ENCODE measurements at regions not wholly inside any gene's neighbourhood (a gene's known extent, or its start where the extent isn't known, plus 50 kb on each side); places are given as distances from the start of the nearest gene placed in this dataset.

DNA sequence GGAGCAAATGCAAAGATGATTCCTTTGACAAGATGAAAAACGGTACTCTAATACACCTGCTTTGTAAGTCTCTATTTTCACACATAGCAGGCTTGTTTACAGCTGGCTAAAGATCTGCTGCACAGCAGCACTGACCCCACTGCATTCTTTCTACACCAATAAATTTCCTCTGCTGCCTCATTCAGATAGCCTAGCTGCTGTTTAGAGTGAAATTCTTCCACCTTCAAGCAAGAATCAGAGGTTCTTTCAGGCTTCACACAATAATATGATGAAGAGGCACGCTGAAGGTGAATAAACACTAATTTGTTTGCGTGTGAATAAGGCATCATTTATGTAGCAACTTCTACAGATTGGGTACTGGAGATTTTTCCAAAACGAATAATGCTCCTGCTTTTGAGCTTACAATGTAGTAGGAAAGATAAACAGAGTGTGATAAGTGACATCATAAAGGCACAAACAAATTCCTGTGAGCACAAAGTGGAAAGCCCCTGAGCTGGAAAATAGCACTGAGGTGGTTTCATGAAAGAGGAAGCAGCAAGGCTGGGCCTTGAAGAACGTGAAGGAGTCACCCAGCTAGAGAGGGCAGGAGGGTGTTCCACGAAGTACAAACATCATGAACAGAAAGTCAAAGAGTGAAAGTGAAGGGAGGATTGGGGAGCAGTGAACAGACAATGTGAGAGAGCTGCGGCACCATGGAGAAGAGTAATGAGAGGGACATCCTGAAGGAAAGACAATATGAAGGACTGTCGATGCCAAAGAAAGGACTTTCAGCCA, 543.4 kb downstream of the CD83 start:
- peak; percentile 27 for DNase-seq (ENCODE audit: low spot score)

DNA sequence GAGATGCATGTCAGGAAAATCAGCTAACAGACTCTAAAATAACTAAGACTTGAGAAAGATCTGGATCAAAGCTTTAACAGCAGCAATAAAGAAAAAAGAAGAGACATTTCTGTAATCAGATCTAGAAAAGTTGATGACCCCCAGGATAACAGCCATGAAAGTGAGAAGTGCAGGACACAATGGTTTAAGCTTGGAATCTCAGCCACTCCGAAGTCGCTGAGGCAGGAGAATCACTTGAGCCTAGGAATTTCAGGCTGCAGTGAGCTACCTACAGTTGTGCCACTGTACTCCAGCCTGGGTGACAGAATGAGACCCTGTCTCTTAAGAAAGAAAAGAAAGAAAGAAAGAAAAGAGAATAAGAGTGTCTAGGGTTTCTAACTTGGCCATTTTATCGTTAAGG, 544.1 kb downstream of the CD83 start:
- no peak for DNase-seq (ENCODE audit: low spot score)

DNA sequence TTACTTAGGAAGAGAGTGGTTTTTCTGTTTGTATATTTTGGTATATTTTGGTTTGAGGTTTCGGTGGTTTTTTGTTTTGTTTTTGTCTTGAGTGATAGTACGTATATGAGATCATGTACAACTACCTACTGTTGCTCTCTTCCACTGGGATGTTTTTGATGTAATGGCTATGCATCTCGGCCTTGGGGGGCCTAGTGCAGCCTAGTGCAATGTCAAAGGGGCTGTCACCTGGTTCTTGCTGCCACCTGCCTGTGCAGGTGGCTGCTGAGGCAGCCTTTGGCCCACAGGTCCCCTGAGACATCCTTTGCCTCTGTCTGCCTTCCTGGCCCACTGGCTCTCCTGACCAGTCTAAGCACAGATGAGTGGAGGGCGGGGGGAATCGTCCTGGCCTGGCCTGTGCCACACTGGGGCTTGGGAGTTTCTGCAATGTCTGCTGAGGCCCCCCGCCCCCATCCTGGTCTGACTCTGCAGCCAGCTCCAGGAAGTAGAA, 546.6 kb downstream of the CD83 start:
- DNase-seq (ENCODE audit: low spot score) = no peak

DNA sequence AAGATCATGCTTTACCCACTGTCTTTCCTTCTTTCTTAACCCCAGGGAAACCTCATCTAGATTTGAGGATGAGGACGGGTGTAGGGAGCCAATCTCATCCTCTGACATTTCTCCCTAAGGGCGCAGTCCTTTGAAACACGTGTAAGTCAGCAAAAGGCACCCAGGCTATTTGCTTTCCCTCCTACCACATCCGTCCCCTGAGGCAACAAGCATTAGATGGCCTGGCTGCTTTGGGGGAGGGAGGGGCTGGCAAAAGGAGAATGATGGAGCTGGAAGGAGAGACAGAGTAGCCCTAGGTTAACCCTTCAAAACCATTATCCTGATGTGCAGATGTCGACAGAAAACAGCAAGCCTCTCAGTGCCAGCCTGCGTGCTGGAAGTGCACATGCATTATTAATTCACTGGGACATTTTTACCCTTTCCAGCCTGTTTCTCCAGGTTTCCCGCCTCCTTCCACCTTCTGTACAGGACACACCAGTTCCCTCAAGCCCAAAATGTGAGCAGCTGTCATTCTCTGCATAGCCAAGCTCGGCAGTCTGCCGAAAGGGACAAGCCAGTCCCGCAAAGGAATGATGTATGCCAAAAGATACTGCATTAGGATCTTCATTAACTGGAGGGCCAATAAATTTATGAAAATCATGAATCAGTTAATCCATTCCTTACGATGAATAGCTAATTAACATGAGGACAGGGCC, 547.2 kb downstream of the CD83 start:
- peak; percentile 44 for DNase-seq (ENCODE audit: low spot score)

DNA sequence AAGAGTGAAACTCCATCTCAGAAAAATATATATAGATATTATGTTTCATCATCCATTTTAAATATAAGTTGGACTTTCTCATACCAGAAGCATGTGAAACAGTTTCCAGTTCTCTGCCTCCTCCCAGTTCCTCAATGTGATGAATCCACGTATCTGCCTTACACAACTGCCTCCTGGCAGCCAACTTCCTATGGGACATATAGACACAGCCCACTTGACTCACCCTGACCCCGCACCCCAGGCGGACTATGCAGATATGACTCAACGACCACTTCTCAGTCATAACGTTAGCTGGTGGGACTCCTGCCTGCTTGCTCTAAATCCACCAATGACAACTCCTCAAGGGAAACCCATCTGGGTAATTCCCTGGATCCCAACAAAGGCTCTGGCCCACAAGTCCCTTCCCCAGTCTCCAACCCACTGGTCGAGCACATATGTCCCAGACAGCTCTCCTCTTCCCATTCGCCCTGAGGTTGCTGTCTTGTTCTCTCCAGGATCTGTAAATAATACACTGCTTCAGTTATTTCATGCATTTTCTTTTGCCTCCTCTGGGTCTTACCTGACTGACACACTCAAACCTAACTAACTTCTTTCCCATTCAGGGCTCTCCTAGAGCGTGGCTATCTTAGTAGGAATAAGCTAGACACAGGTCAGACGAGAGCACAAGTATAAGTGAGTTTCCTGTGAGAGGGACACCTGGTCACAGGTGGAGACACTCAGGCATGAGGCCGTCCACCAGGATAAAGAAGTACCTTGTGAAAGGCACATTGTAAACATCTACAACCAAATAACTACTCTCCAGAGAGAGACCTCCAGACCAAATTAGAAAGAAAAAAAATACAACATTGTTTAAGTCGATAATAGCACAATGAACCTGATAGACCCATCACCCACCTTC, 548.5 kb downstream of the CD83 start:
- peak; percentile 87 for DNase-seq (ENCODE audit: low spot score)

DNA sequence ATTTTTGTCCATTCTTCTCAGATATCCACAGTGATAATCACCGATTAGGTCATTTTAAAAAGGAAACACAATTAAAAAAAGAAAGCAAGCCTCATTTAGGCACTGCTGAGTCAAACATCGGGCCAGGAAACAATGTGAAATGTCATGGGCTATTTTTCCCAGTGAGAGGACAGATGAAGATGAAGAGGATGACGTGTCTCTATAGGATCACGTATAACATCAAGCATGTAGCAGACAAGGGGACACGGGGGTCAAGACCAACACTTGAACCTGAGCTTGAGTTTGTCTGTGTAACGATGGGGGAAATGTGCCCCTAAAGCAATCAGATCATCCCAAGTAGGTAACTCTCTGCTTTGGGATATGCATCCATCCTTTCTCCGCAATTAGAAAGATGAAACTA, 553.2 kb downstream of the CD83 start:
- no peak for DNase-seq (ENCODE audit: low spot score)

DNA sequence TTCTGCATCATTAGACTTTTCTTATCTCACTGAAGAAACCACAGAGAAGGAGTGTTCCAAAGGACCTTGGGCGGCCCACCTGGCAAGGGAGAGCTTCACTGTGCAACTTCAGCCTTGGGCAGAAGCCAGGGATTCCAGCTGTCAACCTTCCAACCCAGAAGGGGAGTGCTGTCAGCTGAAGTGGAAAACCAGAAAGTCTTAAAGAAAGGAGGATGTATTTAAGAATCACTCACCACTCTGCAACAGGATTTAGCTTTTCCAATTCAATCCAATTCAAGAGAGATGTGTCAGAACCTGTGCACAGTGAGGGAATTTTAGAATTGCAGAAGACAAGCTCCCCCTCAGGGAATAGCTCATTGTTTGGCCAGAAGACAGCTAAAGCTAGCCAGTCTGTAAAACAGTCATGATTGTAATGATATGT, 553.7 kb downstream of the CD83 start:
- peak; percentile 75 for DNase-seq (ENCODE audit: low spot score)

DNA sequence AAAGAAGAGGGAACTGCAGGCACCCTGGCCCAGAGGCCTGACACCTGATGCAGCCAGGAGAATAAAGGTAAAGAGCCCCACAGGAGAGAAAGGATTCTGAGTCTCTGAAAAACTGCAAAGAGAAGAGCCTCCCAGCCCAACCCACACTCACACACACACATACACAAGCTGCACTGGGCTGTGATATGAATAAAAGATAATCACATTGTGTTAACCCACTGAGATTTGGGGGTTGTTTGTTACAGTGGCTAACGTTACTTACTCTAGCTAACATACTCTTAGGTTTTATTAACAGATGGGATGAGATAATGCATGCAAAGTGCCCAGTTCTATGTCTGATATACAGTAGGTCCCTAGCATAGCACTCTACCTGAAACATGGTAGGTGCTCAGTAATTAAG, 554.4 kb downstream of the CD83 start:
- DNase-seq (ENCODE audit: low spot score) = no peak

DNA sequence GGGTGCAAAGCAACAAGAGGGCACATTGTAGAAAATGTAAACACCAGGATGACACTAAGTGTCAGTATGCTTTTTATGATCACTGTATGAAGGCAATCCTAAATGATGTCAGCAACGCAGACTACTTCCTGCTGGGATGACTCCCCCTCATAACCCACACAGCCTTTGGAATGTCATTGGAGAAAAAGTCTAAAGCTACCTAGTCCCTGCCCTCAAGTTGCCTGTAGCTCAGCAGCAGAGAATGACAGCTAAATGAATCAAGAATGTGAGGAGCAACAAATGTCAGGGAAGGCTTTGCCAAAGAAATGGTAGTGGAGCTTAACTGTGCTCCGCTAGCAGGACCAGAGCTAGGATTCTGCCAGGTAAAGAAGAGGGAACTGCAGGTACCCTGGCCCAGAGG, 555.6 kb downstream of the CD83 start:
- peak; percentile 23 for DNase-seq (ENCODE audit: low spot score)

DNA sequence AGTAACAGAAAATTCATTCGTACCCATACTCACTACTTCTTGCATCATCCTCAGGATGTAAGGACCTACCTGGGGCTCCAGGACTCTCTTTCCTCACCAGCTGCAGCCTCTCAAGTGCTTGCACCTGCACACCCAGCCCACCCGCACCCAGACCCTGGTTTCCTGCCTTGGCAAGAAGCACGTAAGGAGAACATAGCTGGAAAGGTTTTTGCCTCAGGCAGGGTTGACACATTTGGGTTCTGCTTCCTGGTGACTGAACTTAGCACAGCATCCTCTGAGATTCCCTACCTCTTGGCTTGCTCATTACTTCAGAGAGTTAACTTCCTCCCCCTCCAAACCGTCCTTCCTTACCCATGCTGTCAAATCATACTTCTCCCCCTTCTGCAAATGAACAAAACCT, 556.9 kb downstream of the CD83 start:
- DNase-seq (ENCODE audit: low spot score) = no peak

DNA sequence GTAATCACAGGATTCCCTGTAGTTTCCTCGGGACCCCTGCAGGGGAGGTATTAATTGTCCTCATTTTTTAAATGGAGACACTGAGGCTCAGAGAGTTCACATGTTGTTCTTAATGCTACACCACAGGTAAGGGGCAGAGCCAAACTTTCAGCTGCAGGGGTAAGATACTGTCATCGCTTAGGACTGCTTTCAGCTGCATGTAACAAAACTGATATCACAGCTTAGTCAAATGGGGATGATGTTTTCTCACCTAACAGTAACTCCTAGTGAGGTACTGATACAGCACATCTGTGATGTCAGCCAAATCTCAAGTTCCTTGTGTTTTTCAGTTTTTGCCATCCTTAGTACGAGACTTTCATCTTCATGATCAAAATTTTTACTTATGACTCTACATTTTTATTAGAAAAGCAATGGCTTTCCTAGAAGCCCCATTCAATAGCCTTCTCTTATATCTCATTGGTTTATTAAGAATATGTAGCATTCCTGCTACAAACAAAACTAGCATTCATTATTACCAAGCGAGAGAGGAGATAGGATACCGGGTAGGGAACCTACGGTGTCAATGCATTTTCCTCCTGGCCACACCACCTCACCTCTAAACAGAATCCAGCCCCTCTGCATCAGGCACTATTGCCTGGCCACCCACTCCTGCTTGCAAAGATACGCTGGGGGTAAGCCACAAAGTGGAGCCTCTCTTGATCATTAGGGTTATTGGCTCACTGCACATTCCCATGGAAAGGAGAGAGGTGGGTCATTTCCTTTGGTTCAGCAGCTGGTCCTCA, 557.5 kb downstream of the CD83 start:
- DNase-seq (ENCODE audit: low spot score) = no peak

DNA sequence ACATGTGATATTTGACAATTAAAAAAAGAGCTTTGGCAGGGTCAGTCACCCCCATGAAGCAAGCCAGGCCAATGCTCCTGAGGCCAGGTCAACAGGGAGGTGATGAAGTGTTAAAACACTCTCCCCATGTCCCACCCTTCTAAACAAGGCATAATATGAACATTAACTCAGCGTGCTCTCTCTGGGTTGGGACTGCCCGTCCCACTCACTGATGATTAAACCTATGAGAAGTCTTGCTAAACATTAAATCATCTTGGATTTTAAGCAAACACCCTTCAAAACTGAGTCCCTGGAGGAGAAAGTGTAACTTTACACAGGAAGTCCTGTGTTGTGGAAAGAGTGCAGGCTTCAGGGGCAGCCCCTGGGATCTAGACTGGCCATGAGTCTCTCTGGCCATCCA, 558.5 kb downstream of the CD83 start:
- DNase-seq (ENCODE audit: low spot score) = no peak

DNA sequence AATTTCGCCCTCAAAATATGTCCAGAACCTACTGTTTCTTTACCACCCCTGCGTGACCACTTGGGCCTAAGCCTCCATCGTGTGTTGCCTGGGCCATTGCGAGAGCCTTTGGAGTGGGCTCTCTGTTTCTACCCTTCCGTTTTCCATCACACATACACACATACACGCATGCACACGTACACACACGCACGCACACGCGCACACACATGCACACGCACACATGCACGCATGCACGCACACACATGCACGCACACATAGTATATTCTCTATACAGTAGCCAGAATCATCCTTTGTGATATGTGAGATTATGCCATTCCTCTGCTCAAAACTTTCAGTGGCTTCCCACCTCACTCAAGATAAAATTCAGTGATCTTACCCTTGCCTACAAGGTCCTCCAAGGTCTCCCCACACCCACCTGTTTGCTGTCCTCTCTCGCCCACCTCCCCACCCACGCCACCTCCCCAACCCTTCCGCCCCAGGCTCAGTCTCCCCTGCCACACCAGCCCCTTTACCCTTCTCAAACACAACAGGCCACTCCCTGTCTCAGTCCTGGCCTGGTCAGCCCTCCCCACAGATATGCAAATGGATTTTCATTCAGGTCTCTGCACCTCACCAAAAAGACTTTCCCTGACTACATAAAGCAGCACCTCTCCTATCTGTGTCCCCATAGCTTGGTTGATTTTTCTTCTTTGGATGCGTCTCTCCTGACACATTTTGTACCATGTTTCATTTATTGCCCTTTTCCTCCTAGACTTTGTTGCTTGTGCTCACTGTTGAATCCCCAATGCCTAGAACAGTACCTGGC, 559.6 kb downstream of the CD83 start:
- DNase-seq (ENCODE audit: low spot score) = no peak

DNA sequence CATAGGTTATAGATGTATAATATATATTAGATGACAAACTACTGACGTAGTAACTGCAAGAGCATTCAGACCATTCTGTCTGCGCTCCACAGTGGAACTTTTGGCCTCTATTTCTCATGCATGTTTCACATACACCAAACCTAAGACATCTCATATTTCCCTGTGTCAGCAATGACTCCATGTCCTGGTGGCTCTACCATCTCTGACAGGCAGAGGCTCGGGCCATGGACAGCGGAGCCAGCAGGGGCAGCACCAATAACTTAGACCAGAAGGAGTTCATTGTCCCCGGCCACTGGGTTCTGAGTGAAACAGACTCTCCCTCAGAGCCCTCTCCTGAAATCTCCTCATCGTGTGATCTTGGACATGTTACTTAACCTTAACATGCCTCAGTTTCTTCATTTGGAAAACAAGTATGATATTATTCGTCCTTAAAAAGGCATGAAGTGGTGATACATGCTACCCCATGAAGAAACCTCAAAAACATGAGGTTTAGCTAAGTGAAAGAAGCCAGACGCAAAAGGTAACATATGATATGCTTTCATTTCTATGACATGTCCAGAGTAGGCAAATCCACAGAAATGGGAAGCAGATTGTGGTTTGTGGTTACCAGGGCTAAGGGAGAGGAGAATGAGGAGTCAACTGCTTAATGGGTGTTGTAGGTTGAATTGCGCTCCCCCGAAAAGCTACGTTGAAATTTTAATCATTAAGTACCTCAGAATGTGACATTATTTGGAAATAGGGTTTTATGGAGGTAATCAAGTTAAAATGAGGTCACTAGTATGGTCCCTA, 564.0 kb upstream of the JARID2 start:
- DNase-seq (ENCODE audit: low spot score) = no peak

DNA sequence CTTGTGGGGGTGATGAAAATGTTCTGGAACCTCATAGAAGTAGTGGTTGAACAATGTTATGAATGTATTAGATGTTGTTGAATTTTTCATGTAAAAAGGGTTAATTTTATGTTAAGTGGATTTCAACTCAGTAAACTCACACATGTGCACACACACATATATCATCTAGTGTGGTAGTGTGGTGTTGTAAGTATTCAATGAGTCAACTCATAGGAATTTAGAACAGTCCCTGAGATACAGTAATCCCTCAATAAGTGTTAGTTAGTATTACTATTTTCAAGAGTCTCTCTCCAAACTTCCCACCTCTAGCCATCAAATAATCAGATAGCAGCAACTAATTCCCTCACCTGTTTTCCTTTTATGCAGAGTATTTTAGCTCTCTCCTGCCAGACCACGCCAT, 563.1 kb upstream of the JARID2 start:
- peak; percentile 57 for DNase-seq (ENCODE audit: low spot score)

DNA sequence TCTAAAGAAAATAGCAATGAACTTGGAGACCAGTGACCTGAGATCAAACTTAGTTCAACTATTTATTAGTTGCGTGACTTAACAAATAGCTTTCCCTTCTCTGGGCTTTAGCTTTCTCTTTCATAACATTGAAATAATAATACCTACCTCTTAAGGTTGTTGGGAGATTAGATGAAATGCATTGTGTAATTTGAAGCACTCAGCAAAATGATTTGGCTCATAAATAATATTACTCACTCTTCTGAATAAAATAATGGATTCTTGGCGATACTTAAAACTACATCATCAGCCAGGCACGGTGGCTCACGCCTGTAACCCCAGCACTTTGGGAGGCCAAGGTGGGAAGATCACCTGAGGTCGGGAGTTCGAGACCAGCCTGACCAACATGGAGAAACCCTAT, 556.2 kb upstream of the JARID2 start:
- DNase-seq (ENCODE audit: low spot score) = no peak

DNA sequence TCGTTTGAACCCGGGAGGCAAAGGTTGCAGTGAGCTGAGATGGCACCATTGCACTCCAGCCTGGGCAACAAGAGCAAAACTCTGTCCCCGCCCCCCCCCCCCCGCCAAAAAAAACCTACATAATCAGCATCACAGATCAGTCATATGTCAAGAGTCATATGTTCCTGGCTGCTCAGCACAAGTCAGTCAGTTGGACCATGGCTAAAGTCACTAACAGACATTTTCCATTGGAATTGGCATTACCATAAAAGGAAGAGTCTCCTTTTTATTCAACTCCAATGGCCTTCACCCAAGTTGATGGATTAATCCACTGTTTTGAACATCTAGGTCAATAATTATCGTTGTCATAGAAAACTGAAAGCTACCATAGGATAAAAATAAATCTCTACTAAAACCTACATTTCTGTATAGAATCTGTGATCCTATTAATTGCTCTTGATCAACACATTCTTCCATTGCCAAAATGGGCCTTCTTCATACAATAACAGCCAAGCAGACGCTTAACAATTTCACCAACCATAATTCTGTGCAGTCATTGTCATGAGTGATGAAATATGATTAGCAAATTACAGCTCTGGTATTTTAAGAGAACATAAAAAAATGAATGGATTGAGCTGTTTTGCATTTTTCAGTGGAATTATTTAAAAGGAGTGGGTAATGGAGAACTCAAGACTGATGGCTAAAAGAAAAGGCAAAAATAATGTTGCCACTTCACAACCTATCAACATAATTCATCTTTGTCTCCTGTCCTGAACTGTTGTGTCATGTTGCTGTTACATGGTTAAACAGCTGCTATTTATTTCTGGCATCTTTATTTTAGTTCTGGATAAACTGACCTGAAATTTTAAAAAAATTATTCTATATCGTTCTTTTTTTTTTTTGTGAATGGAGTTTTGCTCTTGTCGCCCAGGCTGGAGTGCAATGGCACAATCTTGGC, 555.5 kb upstream of the JARID2 start:
- DNase-seq (ENCODE audit: low spot score) = no peak

DNA sequence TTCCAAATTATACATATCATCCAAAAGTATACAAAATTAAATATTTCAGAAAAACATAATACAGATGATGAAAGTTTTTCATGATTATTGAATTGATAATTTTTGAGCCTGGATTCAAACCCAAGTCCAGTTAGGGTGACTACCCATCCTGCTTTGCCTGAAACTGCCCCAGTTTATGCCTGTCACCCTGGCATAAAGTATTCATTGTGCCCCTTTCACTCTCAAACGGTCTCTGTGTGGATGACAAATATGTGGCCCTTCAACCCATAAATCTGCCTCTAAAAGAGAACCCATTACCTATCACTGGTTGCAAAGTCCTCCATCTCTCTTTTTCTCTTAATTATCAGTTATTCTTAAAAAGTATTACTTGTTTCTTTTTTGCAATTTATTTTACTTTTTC, 553.7 kb upstream of the JARID2 start:
- DNase-seq (ENCODE audit: low spot score) = no peak
